Hepatocyte (in vitro differentiated cells): ENCODE measurements at regions not wholly inside any gene's neighbourhood (a gene's known extent, or its start where the extent isn't known, plus 50 kb on each side); places are given as distances from the start of the nearest gene placed in this dataset.

ENCODE experiments used
- DNase-seq: peaks from one replicate; pipeline ENCODE4 v3.0.0-alpha.2; 2016; ENCODE audit warnings: low spot score
- H2AFZ ChIP-seq: fragments of 200-600 bp; sonication (generic); 2 replicates; pipeline ENCODE4 v1.6.0; 2016; ENCODE audit warnings: antibody characterized with exemption, mild to moderate bottlenecking
- H3K27ac ChIP-seq: fragments of 200-600 bp; sonication (generic); 2 replicates; pipeline ENCODE4 v1.5.1; 2016; ENCODE audit warnings: mild to moderate bottlenecking
- H3K27me3 ChIP-seq: fragments of 200-600 bp; sonication (generic); 2 replicates; pipeline ENCODE4 v1.6.1; 2016
- H3K36me3 ChIP-seq: fragments of 200-600 bp; sonication (generic); replicated peaks from 2 replicates; pipeline ENCODE4 v1.5.1; 2016; ENCODE audit warnings: low read depth; ENCODE audit not compliant: insufficient read depth
- H3K4me1 ChIP-seq: fragments of 200-600 bp; sonication (generic); 2 replicates; pipeline ENCODE4 v1.5.1; 2016; ENCODE audit warnings: mild to moderate bottlenecking, moderate library complexity; ENCODE audit not compliant: insufficient read depth
- H3K4me2 ChIP-seq: fragments of 200-600 bp; sonication (generic); 2 replicates; pipeline ENCODE4 v1.6.0; 2016
- H3K4me3 ChIP-seq: fragments of 200-600 bp; sonication (generic); 2 replicates; pipeline ENCODE4 v1.5.1; 2016; ENCODE audit warnings: mild to moderate bottlenecking
- H3K79me2 ChIP-seq: fragments of 200-600 bp; sonication (generic); 2 replicates; pipeline ENCODE4 v1.6.0; 2017; ENCODE audit warnings: mild to moderate bottlenecking
- H3K9me2 ChIP-seq: fragments of 200-600 bp; sonication (generic); replicated peaks from 2 replicates; pipeline ENCODE4 v1.6.0; 2017; ENCODE audit warnings: mild to moderate bottlenecking; ENCODE audit not compliant: insufficient read depth
- H3K9me3 ChIP-seq: fragments of 200-600 bp; sonication (generic); 2 replicates; pipeline ENCODE4 v1.5.1; 2016; ENCODE audit warnings: low read depth, mild to moderate bottlenecking
- H4K20me1 ChIP-seq: fragments of 200-600 bp; sonication (generic); 2 replicates; pipeline ENCODE4 v1.6.0; 2016; ENCODE audit warnings: mild to moderate bottlenecking; ENCODE audit not compliant: insufficient read depth, poor library complexity, severe bottlenecking
- CTCF ChIP-seq: fragments of 200-600 bp; sonication (generic); IDR thresholded peaks from 2 replicates; pipeline ENCODE4 v1.5.1; 2016; ENCODE audit warnings: antibody characterized with exemption, mild to moderate bottlenecking; ENCODE audit not compliant: poor library complexity
- EZH2 ChIP-seq: fragments of 200-600 bp; sonication (generic); IDR thresholded peaks from 2 replicates; pipeline ENCODE4 v1.6.1; 2016; ENCODE audit warnings: antibody characterized with exemption, mild to moderate bottlenecking, borderline replicate concordance
- EZH2phosphoT487 ChIP-seq: fragments of 200-600 bp; sonication (generic); IDR thresholded peaks from one replicate; pipeline ENCODE4 v1.6.1; 2018; ENCODE audit warnings: antibody characterized with exemption, mild to moderate bottlenecking, low read depth, moderate library complexity; ENCODE audit not compliant: unreplicated experiment, severe bottlenecking
- WGBS: methylation state at CpG from one replicate; pipeline ENCODE4 v1.1.6; 2016; ENCODE audit warnings: low lambda C conversion rate; ENCODE audit errors: missing lambda C conversion rate; 5-methylcytosine and 5-hydroxymethylcytosine counted together

- Histone ChIP-seq H3K79me2 (no peaks in the 10 kb centered on the region), H4K20me1 (no peaks in the 10 kb centered on the region), H3K4me2 (no peak overlapping the region), H3K9me2 (no peaks in the 10 kb centered on the region), H3K36me3 (no peaks in the 10 kb centered on the region), H3K27ac (no peak overlapping the region), H3K4me3 (no peak overlapping the region), H3K4me1 (peaks cover 33% of the 10 kb centered on the region), H3K27me3 (no peaks in the 10 kb centered on the region), H3K9me3 (no peaks in the 10 kb centered on the region), H2AFZ (no peak overlapping the region)
- WGBS: 44% methylated on average over 8 of the region's 12 CpGs
- no peak for DNase-seq
- no peak for TF ChIP-seq EZH2phosphoT487
- TF ChIP-seq CTCF: no peak
- no peak for TF ChIP-seq EZH2
These were observed 164.8 kb upstream of the FOXF1 start for GRCh38 chr16:86345516-86345915.

GRCh38 chr16:86346034-86346433 lies 164.3 kb upstream of the FOXF1 start:
- H3K4me1 ChIP-seq: peaks cover 38% of the 10 kb centered on the region
- H3K9me3 ChIP-seq: no peaks in the 10 kb centered on the region
- H3K9me2 ChIP-seq: no peaks in the 10 kb centered on the region
- no peaks in the 10 kb centered on the region for H3K79me2 ChIP-seq
- H3K27ac ChIP-seq: no peak overlapping the region
- WGBS: 86% methylated on average over 7 of the region's 7 CpGs
- no peaks in the 10 kb centered on the region for H4K20me1 ChIP-seq
- H2AFZ ChIP-seq: no peak overlapping the region
- no peak overlapping the region for H3K4me3 ChIP-seq
- no peak for TF ChIP-seq CTCF
- no peak for TF ChIP-seq EZH2phosphoT487
- no peak for TF ChIP-seq EZH2
- no peaks in the 10 kb centered on the region for H3K27me3 ChIP-seq
- no peak for DNase-seq
- H3K4me2 ChIP-seq: no peak overlapping the region
- no peaks in the 10 kb centered on the region for H3K36me3 ChIP-seq

- 94% methylated on average over 3 of the region's 3 CpGs for WGBS
- DNase-seq: no peak
- TF ChIP-seq EZH2phosphoT487: no peak
- H3K27me3 ChIP-seq: no peaks in the 10 kb centered on the region
- H4K20me1 ChIP-seq: no peaks in the 10 kb centered on the region
- peaks cover 40% of the 10 kb centered on the region for H3K4me1 ChIP-seq
- H3K79me2 ChIP-seq: no peaks in the 10 kb centered on the region
- no peak overlapping the region for H2AFZ ChIP-seq
- no peak overlapping the region for H3K4me2 ChIP-seq
- no peaks in the 10 kb centered on the region for H3K9me2 ChIP-seq
- H3K4me3 ChIP-seq: no peak overlapping the region
- H3K36me3 ChIP-seq: no peaks in the 10 kb centered on the region
- H3K9me3 ChIP-seq: no peaks in the 10 kb centered on the region
- H3K27ac ChIP-seq: no peak overlapping the region
These were observed 163.2 kb upstream of the FOXF1 start for GRCh38 chr16:86347090-86347489.

- H3K36me3 ChIP-seq: no peaks in the 10 kb centered on the region
- H3K4me1 ChIP-seq: peaks cover 35% of the 10 kb centered on the region
- no peaks in the 10 kb centered on the region for H3K9me3 ChIP-seq
- H3K9me2 ChIP-seq: no peaks in the 10 kb centered on the region
- H3K27ac ChIP-seq: no peak overlapping the region
- H3K4me3 ChIP-seq: no peak overlapping the region
- no peaks in the 10 kb centered on the region for H3K79me2 ChIP-seq
- no peak overlapping the region for H2AFZ ChIP-seq
- no peak for DNase-seq
- H4K20me1 ChIP-seq: no peaks in the 10 kb centered on the region
- no peak overlapping the region for H3K4me2 ChIP-seq
- TF ChIP-seq EZH2phosphoT487: no peak
- TF ChIP-seq CTCF: no peak
- TF ChIP-seq EZH2: no peak
- no peaks in the 10 kb centered on the region for H3K27me3 ChIP-seq
- 80% methylated on average over 11 of the region's 11 CpGs for WGBS
These were observed 162.3 kb upstream of the FOXF1 start for GRCh38 chr16:86347916-86348555.
